DND-41 (cell line): ENCODE measurements at regions not wholly inside any gene's neighbourhood (a gene's known extent, or its start where the extent isn't known, plus 50 kb on each side); places are given as distances from the start of the nearest gene placed in this dataset.

Experiments
- CTCF ChIP-seq: IDR thresholded peaks from 2 replicates; pipeline ENCODE4 v1.5.1; 2012; ENCODE audit warnings: borderline replicate concordance, low read length, moderate library complexity, mild to moderate bottlenecking; ENCODE audit not compliant: poor library complexity, severe bottlenecking; ENCODE audit errors: extremely low read depth
- EZH2 ChIP-seq: IDR thresholded peaks from 3 replicates; pipeline ENCODE4 v1.6.1; 2012; ENCODE audit warnings: borderline replicate concordance, low read depth, mild to moderate bottlenecking, moderate library complexity, low read length, inconsistent platforms; ENCODE audit not compliant: severe bottlenecking

GRCh38 chr13:59416561-59416960 is 747.2 kb downstream of the DIAPH3 start:
- TF ChIP-seq CTCF (no peak), EZH2 (no peak)
